GM12892 (cell line): ENCODE measurements at regions not wholly inside any gene's neighbourhood (a gene's known extent, or its start where the extent isn't known, plus 50 kb on each side); places are given as distances from the start of the nearest gene placed in this dataset.
"Not testable (repeated sequence)": the region's sequence is repeated elsewhere in the genome, so short reads cannot be mapped to it uniquely, and the experiment has no call there.

Experiments used
- DNase-seq: peaks from one replicate; pipeline ENCODE4 v3.0.0; 2011; ENCODE audit not compliant: insufficient read length
- FAIRE-seq: peaks from 2 replicates; lab custom pipeline; 2011; peaks lifted over from hg19 to GRCh38; lab: Jason Lieb, UNC
- POLR2A ChIP-seq: IDR thresholded peaks from 2 replicates; pipeline ENCODE4 v1.6.1; 2011; ENCODE audit warnings: low read depth, low read length, control low read depth
- POLR2AphosphoS5 ChIP-seq: IDR thresholded peaks from 2 replicates; pipeline ENCODE4 v1.6.1; 2011; ENCODE audit warnings: low read depth, low read length, control low read depth
- TAF1 ChIP-seq: IDR thresholded peaks from 2 replicates; pipeline ENCODE4 v1.6.1; 2011; ENCODE audit warnings: low read depth, mild to moderate bottlenecking, control low read depth, low read length, borderline replicate concordance

DNA sequence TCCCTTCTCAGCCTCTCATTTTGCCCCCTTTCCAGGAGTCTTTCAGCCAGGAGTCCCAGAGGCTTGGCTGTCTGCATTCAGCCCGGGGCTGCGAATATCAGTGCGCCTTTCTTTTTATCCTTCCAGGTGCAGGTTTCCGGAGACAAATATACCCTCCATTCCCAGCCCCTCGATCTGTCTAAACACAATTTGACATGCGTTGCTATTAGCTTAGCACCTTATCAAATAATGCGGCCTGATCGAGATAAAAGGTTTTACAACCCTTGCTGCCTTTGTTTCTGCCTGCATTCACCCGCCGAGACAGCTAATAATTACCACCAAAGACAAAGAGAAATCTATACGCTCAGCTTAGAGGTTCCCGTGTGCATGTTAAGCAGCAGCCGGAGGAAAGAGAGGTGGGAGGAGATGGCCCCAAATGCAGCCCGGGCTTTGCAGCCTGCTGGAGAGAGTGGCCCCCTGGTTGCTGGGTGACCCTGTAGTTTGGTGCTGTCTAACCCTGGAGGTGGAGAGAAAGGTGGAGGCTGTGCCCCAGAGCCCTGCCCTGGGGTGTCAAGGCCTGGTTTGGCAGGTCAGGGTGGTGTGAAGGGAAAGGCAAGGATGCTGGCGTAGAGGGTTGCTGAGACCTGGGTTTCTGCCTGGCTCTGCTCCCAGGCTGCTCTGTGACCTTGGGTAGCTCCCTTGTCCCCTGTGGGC lies 185.3 kb downstream of the RPS24 start:
- no peak for DNase-seq

DNA sequence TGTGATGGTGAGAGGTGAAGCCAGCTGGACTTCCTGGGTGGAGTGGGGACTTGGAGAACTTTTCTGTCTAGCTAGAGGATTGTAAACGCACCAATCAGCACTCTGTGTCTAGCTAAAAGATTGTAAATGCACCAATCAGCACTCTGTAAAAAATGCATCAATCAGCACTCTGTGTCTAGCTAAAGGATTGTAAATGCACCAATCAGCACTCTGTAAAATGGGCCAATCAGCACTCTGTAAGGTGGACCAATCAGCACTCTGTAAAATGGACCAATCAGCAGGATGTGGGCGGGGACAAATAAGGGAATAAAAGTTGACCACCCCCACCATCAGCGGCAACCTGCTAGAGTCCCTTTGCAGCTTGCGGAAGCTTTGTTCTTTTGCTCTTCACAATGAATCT lies 185.9 kb downstream of the RPS24 start:
- not testable (repeated sequence) for DNase-seq, FAIRE-seq

More for the DNA sequence above, 185.3 kb downstream of the RPS24 start:
- no peak for FAIRE-seq
- TF ChIP-seq POLR2A (no peak), TAF1 (no peak), POLR2AphosphoS5 (no peak)

DNA sequence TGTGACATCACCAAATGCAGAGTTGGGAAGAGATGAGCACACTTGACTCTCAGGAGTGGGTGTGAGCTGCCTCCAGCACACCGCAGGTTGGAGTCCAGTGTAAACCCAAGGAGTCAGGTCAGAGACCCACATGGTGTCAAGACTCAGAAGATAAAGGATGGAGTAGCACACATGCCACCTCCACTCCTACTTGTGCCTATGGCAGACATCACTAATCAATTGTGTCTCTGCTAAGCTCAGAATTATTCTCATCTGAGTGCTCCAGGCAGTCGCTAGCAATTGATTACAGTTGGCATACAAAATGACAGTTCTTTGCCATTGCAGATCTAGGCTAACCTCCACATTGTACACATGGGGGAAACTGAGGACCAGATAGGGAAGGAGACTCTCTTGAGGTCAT lies 187.1 kb downstream of the RPS24 start:
- FAIRE-seq = no peak
- DNase-seq = no peak
- TF ChIP-seq POLR2A (no peak), TAF1 (no peak), POLR2AphosphoS5 (no peak)

DNA sequence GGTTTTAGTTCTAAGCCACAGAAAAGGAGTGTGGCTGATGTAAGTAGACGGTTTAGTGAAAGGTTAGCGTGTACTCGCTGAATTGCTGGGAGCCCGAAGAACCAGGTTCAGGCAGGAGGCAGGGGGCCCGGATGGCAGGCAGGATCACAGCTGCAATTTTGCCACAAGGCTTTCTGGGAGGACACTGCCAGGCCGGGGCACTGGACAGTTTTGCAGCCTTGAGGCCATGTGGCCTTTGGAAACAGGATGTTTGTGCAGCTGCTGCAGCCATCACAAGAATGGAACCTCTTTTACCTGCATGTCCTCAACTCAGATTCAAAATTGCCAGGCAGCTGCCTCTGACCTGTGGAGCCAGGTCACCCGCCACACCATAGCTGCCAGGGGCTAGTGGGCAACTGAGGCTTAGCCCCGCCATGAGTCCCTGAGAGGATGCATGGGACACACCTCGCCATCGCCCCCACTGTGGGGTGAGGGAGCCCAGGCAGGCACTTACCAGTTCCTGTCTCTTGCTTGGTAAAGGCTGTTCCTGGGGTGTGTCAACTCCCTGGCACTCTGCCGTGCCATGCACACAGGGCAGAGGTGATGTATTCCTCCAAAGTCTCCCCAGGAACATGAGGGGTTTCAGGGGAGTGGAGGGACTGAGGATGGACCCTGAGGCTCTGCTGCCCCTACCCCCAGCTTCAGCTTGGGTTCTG lies 188.6 kb downstream of the RPS24 start:
- no peak for TF ChIP-seq POLR2A
- no peak for TF ChIP-seq POLR2AphosphoS5
- TF ChIP-seq TAF1 = no peak
- no peak for DNase-seq
- FAIRE-seq = no peak

DNA sequence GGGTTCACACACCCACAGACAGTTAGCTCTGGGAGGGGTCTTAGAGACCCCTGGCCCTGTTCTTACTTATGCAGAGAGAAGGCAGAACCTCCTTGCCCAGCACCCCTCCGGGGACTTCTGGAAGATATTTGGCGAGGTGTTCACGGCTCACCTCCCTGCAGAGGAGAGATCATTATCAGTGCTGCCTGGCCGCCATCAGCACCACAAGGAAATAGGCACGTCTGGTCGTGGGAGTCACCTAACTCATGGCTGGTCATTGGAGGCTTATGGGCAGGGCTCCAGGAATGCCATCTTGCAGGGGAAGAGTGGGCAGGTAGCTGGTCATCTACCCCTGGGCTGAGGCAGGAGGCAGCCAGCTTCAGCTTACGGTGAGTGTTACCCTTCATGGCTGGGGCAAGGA lies 189.4 kb downstream of the RPS24 start:
- DNase-seq (no peak), FAIRE-seq (no peak)
- TF ChIP-seq POLR2A (no peak), TAF1 (no peak), POLR2AphosphoS5 (no peak)

DNA sequence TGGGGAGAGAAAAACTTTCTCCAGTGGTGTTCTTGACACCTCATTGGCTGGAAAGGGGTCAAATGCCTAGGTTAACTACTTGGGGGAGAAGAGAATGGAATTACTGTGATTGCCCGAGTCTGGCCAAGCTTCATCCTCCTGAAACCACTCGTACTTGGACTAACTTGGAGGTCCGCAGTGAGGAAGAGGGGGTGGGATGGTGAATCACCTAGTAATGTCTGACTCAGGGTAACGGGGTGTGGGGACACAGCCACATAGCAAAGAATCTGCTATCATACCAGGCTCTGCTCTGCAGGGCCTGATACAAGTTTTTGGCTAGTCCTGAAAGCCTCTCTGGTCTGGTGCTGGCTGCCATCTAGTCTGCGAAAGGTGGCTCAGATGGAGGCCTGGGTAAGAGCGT lies 190.9 kb downstream of the RPS24 start:
- FAIRE-seq = no peak
- DNase-seq = no peak
- TF ChIP-seq POLR2A (no peak), POLR2AphosphoS5 (no peak), TAF1 (no peak)

DNA sequence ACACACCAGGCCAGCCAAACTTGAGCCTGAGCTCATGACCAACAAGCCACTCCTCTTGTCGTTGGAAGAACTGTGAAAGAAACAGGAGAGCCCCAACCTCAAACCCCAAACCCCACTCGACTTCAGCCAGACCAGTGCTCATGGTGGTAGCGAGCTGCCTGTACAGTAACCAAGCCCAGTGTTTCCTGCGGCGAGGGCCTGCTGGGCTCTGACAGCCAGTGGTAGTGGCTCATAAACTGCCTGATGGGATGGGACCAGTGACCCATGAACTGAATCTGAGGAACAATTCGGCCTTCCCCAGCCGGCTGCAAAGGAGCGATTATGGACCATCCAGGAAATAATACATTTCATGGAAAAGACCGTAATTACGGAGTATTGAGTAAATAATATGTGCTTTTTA lies 191.9 kb downstream of the RPS24 start:
- DNase-seq (no peak), FAIRE-seq (no peak)
- TF ChIP-seq POLR2AphosphoS5 (no peak), POLR2A (no peak), TAF1 (no peak)

DNA sequence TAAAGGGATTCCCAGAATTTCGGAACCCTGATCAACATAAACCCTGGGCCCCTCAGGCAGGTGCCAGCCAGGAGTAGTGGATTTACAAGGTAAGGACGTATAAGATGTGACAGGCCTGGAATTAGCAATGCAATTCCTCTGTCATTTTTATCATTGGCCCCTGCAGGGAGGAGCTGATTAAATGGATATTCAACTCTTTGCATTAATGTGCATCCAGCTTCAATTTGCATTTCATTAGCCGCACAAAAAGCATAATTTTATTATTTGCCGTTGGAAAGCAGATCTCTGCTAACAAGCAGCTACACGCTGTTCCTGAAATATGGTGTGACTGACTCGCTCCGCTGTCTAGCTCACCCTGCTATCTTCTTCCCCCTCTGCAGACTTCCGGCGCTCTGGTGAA lies 195.8 kb downstream of the RPS24 start:
- FAIRE-seq (no peak), DNase-seq (no peak)
- TF ChIP-seq TAF1 (no peak), POLR2AphosphoS5 (no peak), POLR2A (no peak)

DNA sequence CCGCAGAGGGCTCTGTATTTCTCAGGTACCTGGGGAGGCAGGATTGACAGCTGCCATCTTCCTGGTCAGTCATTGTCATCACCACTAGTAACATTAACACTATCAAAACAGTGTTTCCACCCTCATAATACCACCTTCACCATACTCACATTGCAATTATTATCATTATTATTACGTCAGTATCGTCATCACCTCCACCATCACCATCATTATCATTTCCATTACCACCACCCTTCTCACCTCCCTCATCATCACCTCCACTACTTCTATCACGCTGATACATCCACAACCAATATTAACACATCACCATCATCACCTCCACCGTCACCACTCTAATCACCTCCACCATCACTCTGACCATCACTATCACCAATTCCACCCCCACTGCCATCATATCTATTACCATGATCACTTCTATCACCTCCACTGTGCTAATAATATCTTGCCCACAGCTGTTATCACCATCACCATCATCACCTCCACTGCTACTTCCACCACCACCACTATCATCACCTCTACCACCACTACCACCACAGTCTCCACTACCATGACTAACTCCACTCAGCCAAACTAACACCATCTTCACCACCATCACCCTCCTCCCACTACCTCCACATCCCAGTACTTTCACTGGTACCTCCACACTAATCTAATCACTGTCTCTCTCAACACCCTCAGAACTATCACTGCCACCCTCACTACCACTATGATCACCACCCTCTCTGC lies 196.4 kb downstream of the RPS24 start:
- FAIRE-seq (no peak), DNase-seq (no peak)
- TF ChIP-seq POLR2A = no peak

DNA sequence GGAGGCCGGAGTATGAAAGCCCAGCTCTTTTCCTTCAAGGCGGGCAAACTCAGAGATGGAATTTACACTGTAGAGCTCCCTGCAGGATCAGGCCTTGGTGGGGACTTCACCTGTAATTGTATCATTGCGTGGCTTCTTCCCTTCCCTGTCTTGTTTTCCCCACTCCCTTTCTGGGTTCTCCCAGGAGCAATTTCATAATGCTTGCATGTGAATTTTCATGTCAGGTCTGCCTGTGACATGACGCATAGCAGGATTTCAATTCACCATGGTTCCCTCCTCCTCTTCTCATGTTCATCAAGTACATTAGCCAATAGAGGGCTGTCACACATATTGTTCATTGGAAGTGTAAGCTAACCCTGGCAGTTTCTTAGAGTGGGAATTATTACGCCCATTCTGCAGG lies 197.7 kb downstream of the RPS24 start:
- DNase-seq (no peak), FAIRE-seq (no peak)
- no peak for TF ChIP-seq TAF1
- TF ChIP-seq POLR2A = no peak
- TF ChIP-seq POLR2AphosphoS5 = no peak

DNA sequence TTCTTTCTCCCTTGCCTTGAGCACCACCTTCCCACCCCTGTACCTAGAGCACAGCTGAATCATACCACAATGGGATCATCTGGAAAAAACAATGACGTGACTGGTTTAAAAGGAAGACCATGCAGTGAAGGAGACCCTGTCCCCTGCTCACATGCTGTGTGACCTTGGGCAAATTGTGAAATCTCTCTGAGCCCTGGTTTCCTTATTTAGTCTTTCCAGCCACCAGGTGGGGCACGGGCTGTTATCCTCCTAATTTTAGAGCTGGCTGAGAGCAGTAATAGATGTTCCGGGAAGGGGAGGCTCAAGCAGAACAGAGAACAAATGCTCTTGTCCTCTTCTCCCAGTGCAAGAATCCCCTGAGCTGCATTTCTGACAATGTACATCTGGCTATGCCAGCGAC lies 198.3 kb downstream of the RPS24 start:
- FAIRE-seq = no peak
- DNase-seq = no peak
- TF ChIP-seq TAF1 (no peak), POLR2AphosphoS5 (no peak), POLR2A (no peak)

DNA sequence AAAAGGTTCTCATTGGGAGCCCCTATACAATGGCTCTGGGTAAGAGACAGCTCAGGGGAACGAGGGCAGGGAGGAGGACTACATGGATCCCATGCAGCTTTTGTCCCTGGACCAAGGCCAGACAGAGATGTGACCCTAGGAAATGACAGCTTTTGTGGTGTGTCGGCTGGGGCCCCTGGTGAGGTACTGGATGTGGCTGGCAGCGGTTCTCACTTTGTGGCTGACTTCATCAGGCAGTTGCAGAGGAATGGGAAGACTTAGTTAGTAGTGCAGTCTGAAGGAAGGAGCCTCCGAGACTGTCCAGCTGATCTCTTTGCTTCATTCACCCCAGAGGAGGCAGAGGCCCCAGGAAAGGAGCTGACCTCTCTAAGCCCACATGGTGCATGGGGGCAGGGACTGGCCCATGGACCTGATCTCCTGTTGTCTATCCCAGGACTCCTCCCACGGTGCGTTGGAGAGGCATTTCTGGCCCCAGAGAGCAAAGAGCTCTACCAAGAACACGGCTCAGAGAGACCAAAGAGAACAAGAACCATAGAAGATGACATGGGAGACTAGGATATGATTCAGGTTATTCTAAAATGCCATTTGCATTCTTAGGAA lies 202.9 kb downstream of the RPS24 start:
- no peak for TF ChIP-seq POLR2AphosphoS5
- TF ChIP-seq TAF1 = no peak
- DNase-seq (no peak), FAIRE-seq (no peak)

DNA sequence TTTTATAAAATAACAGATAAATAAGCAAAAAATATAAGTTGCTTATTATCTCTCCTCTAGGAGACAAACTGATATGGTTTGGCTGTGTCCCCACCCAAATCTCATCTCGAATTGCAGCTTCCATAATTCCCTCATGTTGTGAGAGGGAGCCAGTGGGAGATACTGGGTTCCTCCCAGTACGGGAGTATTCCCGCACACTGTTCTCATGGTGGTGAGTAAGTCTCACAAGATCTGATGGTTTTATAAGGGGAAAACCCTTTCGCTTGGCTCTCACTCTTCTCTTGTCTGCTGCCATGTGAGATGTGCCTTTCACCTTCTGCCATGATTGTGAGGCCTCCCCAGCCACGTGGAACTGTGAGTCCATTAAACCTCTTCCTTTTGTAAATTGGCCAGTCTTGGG lies 204.3 kb downstream of the RPS24 start:
- FAIRE-seq, DNase-seq: not testable (repeated sequence)
